ENCODE measurements at regions not wholly inside any gene's neighbourhood (a gene's known extent, or its start where the extent isn't known, plus 50 kb on each side); places are given as distances from the start of the nearest gene placed in this dataset.
A peak's percentile ranks its signal among the peaks of the same experiment; 100 is the strongest.

GRCh38 chr3:78163379-78163778 is 1123.5 kb downstream of the ROBO2 start:
- no peak for DNase-seq

GRCh38 chr3:78165876-78166275 is 1126.0 kb downstream of the ROBO2 start:
- DNase-seq, result no peak

GRCh38 chr3:78174821-78175220 is 1134.9 kb downstream of the ROBO2 start:
- no peak for DNase-seq

GRCh38 chr3:78176869-78177268 is 1137.0 kb downstream of the ROBO2 start:
- DNase-seq, result no peak

GRCh38 chr3:78177780-78178179 is 1137.9 kb downstream of the ROBO2 start:
- no peak for DNase-seq

GRCh38 chr3:78178209-78178608 is 1138.3 kb downstream of the ROBO2 start:
- no peak for DNase-seq

- DNase-seq, result no peak
These were observed 1139.0 kb downstream of the ROBO2 start for GRCh38 chr3:78178740-78179363.

GRCh38 chr3:78183906-78184599 is 1144.2 kb downstream of the ROBO2 start:
- no peak for DNase-seq

- no peak for DNase-seq
These were observed 1146.5 kb downstream of the ROBO2 start for GRCh38 chr3:78186404-78186803.

GRCh38 chr3:78201091-78201490 is 1161.2 kb downstream of the ROBO2 start:
- no peak for DNase-seq

- no peak for DNase-seq
These were observed 1165.1 kb downstream of the ROBO2 start for GRCh38 chr3:78204977-78205376.

- DNase-seq, result no peak
These were observed 1181.4 kb downstream of the ROBO2 start for GRCh38 chr3:78221300-78221699.

GRCh38 chr3:78221796-78222195 is 1181.9 kb downstream of the ROBO2 start:
- no peak for DNase-seq

- no peak for DNase-seq
These were observed 1195.9 kb downstream of the ROBO2 start for GRCh38 chr3:78235841-78236240.

GRCh38 chr3:78238811-78239210 is 1198.9 kb downstream of the ROBO2 start:
- no peak for DNase-seq

GRCh38 chr3:78242724-78243123 is 1202.8 kb downstream of the ROBO2 start:
- DNase-seq, result no peak

GRCh38 chr3:78244136-78244535 is 1204.2 kb downstream of the ROBO2 start:
- no peak for DNase-seq

GRCh38 chr3:78249294-78249693 is 1209.4 kb downstream of the ROBO2 start:
- no peak for DNase-seq

- no peak for DNase-seq
These were observed 1214.0 kb downstream of the ROBO2 start for GRCh38 chr3:78253860-78254259.

GRCh38 chr3:78255403-78255802 is 1215.5 kb downstream of the ROBO2 start:
- no peak for DNase-seq

- no peak for DNase-seq
These were observed 1216.2 kb downstream of the ROBO2 start for GRCh38 chr3:78256123-78256522.

- no peak for DNase-seq
These were observed 1218.1 kb downstream of the ROBO2 start for GRCh38 chr3:78257951-78258530.

- no peak for DNase-seq
These were observed 1218.9 kb downstream of the ROBO2 start for GRCh38 chr3:78258798-78259197.

- DNase-seq, result no peak
These were observed 1220.5 kb downstream of the ROBO2 start for GRCh38 chr3:78260388-78260787.

- peak; percentile 14 for DNase-seq
These were observed 1226.7 kb downstream of the ROBO2 start for GRCh38 chr3:78266550-78266949.

Measured in hematopoietic multipotent progenitor cell treated with erythropoietin and hydrocortisone succinate and interleukin-3 and kit ligand, for 4 days (in vitro differentiated cells).